Psoas muscle (tissue), 7 donors: ENCODE measurements at regions not wholly inside any gene's neighbourhood (a gene's known extent, or its start where the extent isn't known, plus 50 kb on each side); places are given as distances from the start of the nearest gene placed in this dataset.

Experiments used
- ATAC-seq, 4 donors: fragments of 200-7000 bp; cut with Tn5 transposase; one replicate each; pipeline ENCODE4 v1.9.1; 2020; ENCODE audit warnings: moderate library complexity in 3 of 4, mild to moderate bottlenecking in 2 of 4
- DNase-seq, 2 donors: peaks; one replicate each; pipeline ENCODE4 v3.0.0-alpha.2; 2020
- H3K27ac ChIP-seq: fragments of 200-600 bp; one replicate; pipeline ENCODE4 v1.8.0; 2022
- H3K27me3 ChIP-seq, 3 donors: fragments of 200-600 bp in 1 of 3; one replicate each; pipeline versions ENCODE4 v1.6.1 to v1.8.0; 2013 to 2022; ENCODE audit warnings: low read length in 2 of 3, mild to moderate bottlenecking in 2 of 3, moderate library complexity in 1 of 3; ENCODE audit not compliant: insufficient read depth in 3 of 3
- H3K36me3 ChIP-seq, 2 donors: fragments of 200-600 bp in 1 of 2; one replicate each; pipeline versions ENCODE4 v1.6.1 to v1.8.0; 2013 to 2022; ENCODE audit warnings: low read depth in 1 of 2, mild to moderate bottlenecking in 1 of 2, moderate library complexity in 1 of 2; ENCODE audit not compliant: insufficient read depth in 1 of 2
- H3K4me1 ChIP-seq: fragments of 200-600 bp; one replicate; pipeline ENCODE4 v1.8.0; 2022
- H3K4me3 ChIP-seq: fragments of 200-600 bp; one replicate; pipeline ENCODE4 v1.8.0; 2022; ENCODE audit warnings: mild to moderate bottlenecking
- H3K9me3 ChIP-seq: fragments of 200-600 bp; one replicate; pipeline ENCODE4 v1.8.0; 2022
- CTCF ChIP-seq: fragments of 200-600 bp; IDR thresholded peaks from one replicate; pipeline ENCODE4 v1.8.0; 2022; ENCODE audit warnings: antibody characterized with exemption
- WGBS, 3 donors: extraction: QIAGEN DNeasy Blood & Tissue Kit; methylation state at CpG; one replicate each; pipeline versions ENCODE4 v1.1.6 to v1.1.7; 2013; 5-methylcytosine and 5-hydroxymethylcytosine counted together
- intact Hi-C, 2 donors: fragments of 100-400 bp; cut with DNase I; formaldehyde crosslinking; loops; one replicate each; pipeline versions ENCODE4 v1.11.0 to v1.14.2; 2022
- donor health status: healthy with polysubstance abuse.
- donor health status: DM: no; HTN: no; CAD: no; lungs with moderate emphysema.
- donor health status: Bipolar disorder and iron deficiency.
- donor health status: healthy.
- donor health status: DM: yes; HTN: yes; CAD: no.
- donor health status: DM: no; HTN: no; CAD: no.
- donor health status: DM: yes; HTN: yes; CAD: no.

DNA sequence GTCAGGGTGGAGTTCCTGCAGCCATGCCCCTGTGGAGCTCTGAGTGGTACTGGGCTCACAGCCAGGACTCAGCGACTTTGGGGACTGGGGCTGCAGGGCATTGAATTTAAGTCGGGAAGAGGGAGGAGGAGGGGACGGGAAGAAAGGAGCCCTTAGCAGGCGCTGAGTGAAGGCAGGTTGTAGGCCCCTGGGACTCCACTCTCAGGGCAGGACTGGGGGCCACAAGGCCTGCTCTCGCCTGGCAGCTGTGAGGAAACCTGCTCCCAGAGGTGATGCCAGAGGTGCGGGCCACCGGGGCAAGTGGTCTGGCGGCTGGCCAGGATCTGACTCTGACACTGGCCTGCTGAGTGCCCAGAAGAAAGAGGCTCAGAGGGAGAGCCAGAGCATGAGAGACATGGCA lies 73.5 kb downstream of the EPHB3 start:
- H3K9me3 ChIP-seq: no peaks in the 10 kb centered on the region
- no peaks in the 10 kb centered on the region for H3K4me1 ChIP-seq
- H3K36me3 ChIP-seq: no peaks in the 10 kb centered on the region
- ATAC-seq (peak in 1 of 4 donors; percentile 36), DNase-seq (peak in 1 of 2 donors; percentile 50)
- WGBS, 3 donors: 30 to 45% (median 43%) methylated on average over 8 of the region's 8 CpGs
- TF ChIP-seq CTCF: no peak
- no peak overlapping the region for H3K27ac ChIP-seq
- H3K4me3 ChIP-seq: no peak overlapping the region
- peaks cover 0 to 4% (median 0%) of the 10 kb centered on the region in 3 donors for H3K27me3 ChIP-seq
- intact Hi-C loops: no loop called here

- intact Hi-C loops: no loop called here
- ATAC-seq (no peak), DNase-seq (peak in 1 of 2 donors; percentile 20)
- no peak overlapping the region for H3K27ac ChIP-seq
- peaks cover 0 to 4% (median 0%) of the 10 kb centered on the region in 3 donors for H3K27me3 ChIP-seq
- no peaks in the 10 kb centered on the region for H3K4me1 ChIP-seq
- no peaks in the 10 kb centered on the region for H3K9me3 ChIP-seq
- H3K4me3 ChIP-seq: no peak overlapping the region
- TF ChIP-seq CTCF: no peak
- WGBS, 3 donors: 43 to 71% (median 67%) methylated on average over 5 of the region's 5 CpGs
- H3K36me3 ChIP-seq: no peaks in the 10 kb centered on the region
Measured at GRCh38 chr3:184633237-184633579, 71.6 kb downstream of the EPHB3 start.

DNA sequence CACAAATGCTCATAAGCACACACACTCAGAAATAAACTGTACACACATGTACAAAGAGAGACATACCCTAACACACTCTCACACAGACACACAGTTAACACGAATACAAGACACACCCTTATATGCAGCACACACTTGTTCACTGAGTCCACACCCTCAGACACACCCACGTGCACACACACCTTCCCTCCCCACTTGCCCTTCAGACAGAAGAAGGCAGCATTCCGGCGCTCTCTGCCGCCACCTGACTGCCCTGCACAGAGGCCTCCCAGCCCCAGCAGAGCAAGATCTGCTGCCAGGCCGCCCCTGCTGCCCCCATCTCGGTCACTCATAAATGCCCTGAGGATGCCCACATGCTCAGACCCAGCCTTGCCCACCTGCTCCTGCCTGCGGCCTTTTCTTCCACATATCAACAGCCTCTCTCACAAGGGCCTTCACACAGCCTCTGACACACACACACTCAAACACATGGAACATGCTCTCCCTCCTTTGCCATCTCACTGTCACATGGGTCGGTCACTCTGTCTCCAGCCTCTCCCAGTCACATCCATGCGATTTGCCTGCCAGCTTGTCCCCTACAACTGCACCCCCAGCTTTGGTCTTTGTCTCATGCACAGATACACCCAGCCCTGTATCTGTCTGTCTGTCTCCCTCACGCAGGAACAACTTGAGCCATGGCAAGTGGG lies 71.1 kb downstream of the EPHB3 start:
- intact Hi-C loops: no loop called here
- H3K4me3 ChIP-seq: no peak overlapping the region
- H3K4me1 ChIP-seq: no peaks in the 10 kb centered on the region
- H3K9me3 ChIP-seq: no peaks in the 10 kb centered on the region
- 84 to 86% (median 84%) methylated on average over 11 of the region's 11 CpGs for WGBS, 3 donors
- peak in 1 of 2 donors; percentile 11 for DNase-seq
- H3K27me3 ChIP-seq: peaks cover 0 to 4% (median 0%) of the 10 kb centered on the region in 3 donors
- no peaks in the 10 kb centered on the region for H3K36me3 ChIP-seq
- H3K27ac ChIP-seq: no peak overlapping the region
- TF ChIP-seq CTCF: no peak
- ATAC-seq: no peak
